SKM-1 (cell line): ENCODE measurements at regions not wholly inside any gene's neighbourhood (a gene's known extent, or its start where the extent isn't known, plus 50 kb on each side); places are given as distances from the start of the nearest gene placed in this dataset.

Experiments
- DNase-seq: peaks from one replicate; lab custom pipeline; 2025; ENCODE audit not compliant: unreplicated experiment; lab: John Stamatoyannopoulos, UW

GRCh38 chr14:83733670-83734069 lies 1796.3 kb upstream of the FLRT2 start:
- no peak for DNase-seq

- DNase-seq = no peak
These were observed 1795.5 kb upstream of the FLRT2 start for GRCh38 chr14:83734431-83734830.

GRCh38 chr14:83741269-83741668 lies 1788.7 kb upstream of the FLRT2 start:
- no peak for DNase-seq

GRCh38 chr14:83744224-83744623 lies 1785.7 kb upstream of the FLRT2 start:
- DNase-seq = no peak

- DNase-seq = no peak
These were observed 1785.1 kb upstream of the FLRT2 start for GRCh38 chr14:83744891-83745290.

GRCh38 chr14:83746336-83746735 lies 1783.6 kb upstream of the FLRT2 start:
- no peak for DNase-seq

GRCh38 chr14:83757916-83758315 lies 1772.0 kb upstream of the FLRT2 start:
- no peak for DNase-seq

GRCh38 chr14:83764656-83765599 lies 1765.0 kb upstream of the FLRT2 start:
- no peak for DNase-seq

- no peak for DNase-seq
These were observed 1752.4 kb upstream of the FLRT2 start for GRCh38 chr14:83777516-83777915.

- no peak for DNase-seq
These were observed 1750.7 kb upstream of the FLRT2 start for GRCh38 chr14:83779266-83779665.

- DNase-seq = no peak
These were observed 1749.6 kb upstream of the FLRT2 start for GRCh38 chr14:83780321-83780720.

GRCh38 chr14:83798421-83798820 lies 1731.5 kb upstream of the FLRT2 start:
- no peak for DNase-seq

- no peak for DNase-seq
These were observed 1730.7 kb upstream of the FLRT2 start for GRCh38 chr14:83799233-83799632.

- no peak for DNase-seq
These were observed 1715.0 kb upstream of the FLRT2 start for GRCh38 chr14:83814896-83815295.

- no peak for DNase-seq
These were observed 1713.2 kb upstream of the FLRT2 start for GRCh38 chr14:83816761-83817160.

GRCh38 chr14:83825843-83826242 lies 1704.1 kb upstream of the FLRT2 start:
- DNase-seq = no peak

- DNase-seq = no peak
These were observed 1703.1 kb upstream of the FLRT2 start for GRCh38 chr14:83826838-83827237.

- no peak for DNase-seq
These were observed 1702.6 kb upstream of the FLRT2 start for GRCh38 chr14:83827383-83827782.

- DNase-seq = no peak
These were observed 1701.5 kb upstream of the FLRT2 start for GRCh38 chr14:83828406-83828805.

- no peak for DNase-seq
These were observed 1699.6 kb upstream of the FLRT2 start for GRCh38 chr14:83830316-83830715.

- no peak for DNase-seq
These were observed 1691.7 kb upstream of the FLRT2 start for GRCh38 chr14:83838226-83838625.

- DNase-seq = no peak
These were observed 1687.4 kb upstream of the FLRT2 start for GRCh38 chr14:83842547-83842946.

- DNase-seq = no peak
These were observed 1682.8 kb upstream of the FLRT2 start for GRCh38 chr14:83847102-83847501.
